DOHH2 (cell line): ENCODE measurements at regions not wholly inside any gene's neighbourhood (a gene's known extent, or its start where the extent isn't known, plus 50 kb on each side); places are given as distances from the start of the nearest gene placed in this dataset.

Experiments used
- EZH2phosphoT487 ChIP-seq: fragments of 200-600 bp; sonication (generic); IDR thresholded peaks from 2 replicates; pipeline ENCODE4 v1.6.1; 2017; ENCODE audit warnings: borderline replicate concordance, mild to moderate bottlenecking, antibody characterized with exemption, low read length, moderate library complexity, mixed read lengths
- TF ChIP-seq, protein P1 (sequence below): fragments of 200-600 bp; sonication (generic); IDR thresholded peaks from one replicate; pipeline ENCODE4 v1.5.1; 2014; ENCODE audit warnings: antibody characterized with exemption, mild to moderate bottlenecking, low read depth, low read length; ENCODE audit not compliant: poor library complexity, severe bottlenecking

DNA sequence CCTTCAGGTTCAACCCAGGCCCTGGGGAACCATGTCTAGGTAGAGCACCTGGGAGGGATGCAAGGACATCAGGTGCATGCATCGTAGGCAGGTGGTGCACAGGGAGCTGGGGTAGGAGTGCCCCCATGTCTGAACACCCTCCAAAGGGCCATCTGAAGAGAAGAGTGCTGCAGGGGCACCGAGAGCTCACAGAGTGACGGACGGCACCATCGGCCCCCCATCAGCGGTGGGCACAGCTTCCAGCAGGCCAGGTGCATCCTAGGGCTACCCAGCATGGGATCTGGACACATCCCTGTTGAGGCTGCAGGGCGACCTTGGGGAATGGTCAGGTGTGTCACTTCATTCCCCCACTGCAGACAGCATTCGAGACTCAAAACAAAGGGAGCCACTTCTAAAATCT is 138.3 kb upstream of the CDH4 start:
- TF ChIP-seq, protein P1, sequence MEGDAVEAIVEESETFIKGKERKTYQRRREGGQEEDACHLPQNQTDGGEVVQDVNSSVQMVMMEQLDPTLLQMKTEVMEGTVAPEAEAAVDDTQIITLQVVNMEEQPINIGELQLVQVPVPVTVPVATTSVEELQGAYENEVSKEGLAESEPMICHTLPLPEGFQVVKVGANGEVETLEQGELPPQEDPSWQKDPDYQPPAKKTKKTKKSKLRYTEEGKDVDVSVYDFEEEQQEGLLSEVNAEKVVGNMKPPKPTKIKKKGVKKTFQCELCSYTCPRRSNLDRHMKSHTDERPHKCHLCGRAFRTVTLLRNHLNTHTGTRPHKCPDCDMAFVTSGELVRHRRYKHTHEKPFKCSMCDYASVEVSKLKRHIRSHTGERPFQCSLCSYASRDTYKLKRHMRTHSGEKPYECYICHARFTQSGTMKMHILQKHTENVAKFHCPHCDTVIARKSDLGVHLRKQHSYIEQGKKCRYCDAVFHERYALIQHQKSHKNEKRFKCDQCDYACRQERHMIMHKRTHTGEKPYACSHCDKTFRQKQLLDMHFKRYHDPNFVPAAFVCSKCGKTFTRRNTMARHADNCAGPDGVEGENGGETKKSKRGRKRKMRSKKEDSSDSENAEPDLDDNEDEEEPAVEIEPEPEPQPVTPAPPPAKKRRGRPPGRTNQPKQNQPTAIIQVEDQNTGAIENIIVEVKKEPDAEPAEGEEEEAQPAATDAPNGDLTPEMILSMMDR, result no peak
- TF ChIP-seq EZH2phosphoT487, result no peak
